ENCODE measurements at regions not wholly inside any gene's neighbourhood (a gene's known extent, or its start where the extent isn't known, plus 50 kb on each side); places are given as distances from the start of the nearest gene placed in this dataset.
A peak's percentile ranks its signal among the peaks of the same experiment; 100 is the strongest.
"Not testable (repeated sequence)": the region's sequence is repeated elsewhere in the genome, so short reads cannot be mapped to it uniquely, and the experiment has no call there.

DNA sequence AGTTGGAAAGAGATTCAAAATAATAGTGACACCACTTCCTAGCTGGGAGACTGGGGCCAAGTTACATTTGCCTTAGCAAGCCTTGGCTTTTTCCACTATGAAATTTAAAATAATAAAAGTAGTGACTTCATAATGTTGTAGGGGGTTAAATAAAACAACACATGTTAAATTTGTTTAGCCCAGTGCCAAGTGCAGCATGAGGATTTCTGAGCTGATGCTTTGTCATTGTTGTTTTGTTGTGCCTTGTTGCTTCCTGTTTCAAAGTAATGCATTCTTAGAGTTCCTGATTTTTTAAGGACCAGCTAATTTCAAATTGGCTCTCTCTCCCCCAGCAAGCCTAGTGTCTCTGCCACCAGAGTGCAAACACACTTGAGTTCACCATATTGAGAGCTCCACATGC lies 270.7 kb upstream of the PAPPA start:
- Histone ChIP-seq H3K4me3 (ENCODE audit: severe bottlenecking) (no peak overlapping the region), H3K27me3 (ENCODE audit: insufficient read depth, poor library complexity, severe bottlenecking) (no peaks in the 10 kb centered on the region), H3K27ac (ENCODE audit: poor library complexity, severe bottlenecking) (no peak overlapping the region), H3K4me1 (ENCODE audit: insufficient read depth, poor library complexity, severe bottlenecking) (no peaks in the 10 kb centered on the region), H3K36me3 (ENCODE audit: low read depth) (no peaks in the 10 kb centered on the region), H3K9me3 (ENCODE audit: severe bottlenecking) (no peaks in the 10 kb centered on the region)
- TF ChIP-seq, protein P1, sequence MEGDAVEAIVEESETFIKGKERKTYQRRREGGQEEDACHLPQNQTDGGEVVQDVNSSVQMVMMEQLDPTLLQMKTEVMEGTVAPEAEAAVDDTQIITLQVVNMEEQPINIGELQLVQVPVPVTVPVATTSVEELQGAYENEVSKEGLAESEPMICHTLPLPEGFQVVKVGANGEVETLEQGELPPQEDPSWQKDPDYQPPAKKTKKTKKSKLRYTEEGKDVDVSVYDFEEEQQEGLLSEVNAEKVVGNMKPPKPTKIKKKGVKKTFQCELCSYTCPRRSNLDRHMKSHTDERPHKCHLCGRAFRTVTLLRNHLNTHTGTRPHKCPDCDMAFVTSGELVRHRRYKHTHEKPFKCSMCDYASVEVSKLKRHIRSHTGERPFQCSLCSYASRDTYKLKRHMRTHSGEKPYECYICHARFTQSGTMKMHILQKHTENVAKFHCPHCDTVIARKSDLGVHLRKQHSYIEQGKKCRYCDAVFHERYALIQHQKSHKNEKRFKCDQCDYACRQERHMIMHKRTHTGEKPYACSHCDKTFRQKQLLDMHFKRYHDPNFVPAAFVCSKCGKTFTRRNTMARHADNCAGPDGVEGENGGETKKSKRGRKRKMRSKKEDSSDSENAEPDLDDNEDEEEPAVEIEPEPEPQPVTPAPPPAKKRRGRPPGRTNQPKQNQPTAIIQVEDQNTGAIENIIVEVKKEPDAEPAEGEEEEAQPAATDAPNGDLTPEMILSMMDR (IDR thresholded peaks at IDR 0.05; ENCODE audit: poor library complexity, severe bottlenecking), result no peak
- no peak for ATAC-seq (ENCODE audit: low read depth)
- no peak for DNase-seq (ENCODE audit: low spot score)

DNA sequence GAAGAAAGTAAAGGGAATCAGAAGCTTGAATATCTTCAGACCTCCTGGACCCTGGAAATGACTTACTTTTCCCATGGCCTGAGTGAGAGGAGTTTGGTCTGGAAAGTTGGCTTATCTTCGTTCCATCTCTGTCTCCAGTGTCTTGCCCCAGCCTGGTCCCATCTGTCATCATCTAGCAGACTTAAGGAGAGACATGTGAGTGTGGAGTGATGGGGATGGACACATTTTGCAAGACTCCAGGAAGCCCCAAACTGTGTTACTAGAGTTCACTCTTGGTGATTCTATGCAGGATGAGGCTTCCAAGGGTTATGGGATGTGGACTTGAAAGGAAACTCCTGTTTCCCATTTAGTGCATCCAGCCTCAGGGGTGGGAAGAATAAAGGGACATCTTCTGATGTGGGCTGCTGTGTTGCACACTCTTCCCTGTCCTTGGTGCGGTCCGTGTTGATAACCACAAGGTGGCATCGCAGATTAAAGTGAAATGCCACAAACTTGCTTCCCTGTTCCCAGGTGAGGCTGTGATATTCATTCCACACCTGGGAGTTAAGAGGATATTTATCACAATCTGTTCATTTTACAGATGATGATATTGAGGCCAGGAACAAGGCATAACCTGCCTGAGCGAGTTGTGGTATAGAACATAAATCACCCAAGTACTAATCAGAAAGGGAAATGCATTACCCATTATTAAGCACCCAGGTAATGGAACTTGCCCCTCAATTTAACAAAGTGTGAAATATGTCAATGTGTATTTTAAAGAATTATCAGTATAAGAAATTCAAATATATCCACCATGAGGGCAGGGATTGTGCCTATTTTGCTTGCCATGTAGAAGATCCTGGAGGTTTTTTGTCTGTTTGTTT lies 269.9 kb upstream of the PAPPA start:
- ATAC-seq (ENCODE audit: low read depth) (peak; percentile 96), DNase-seq (ENCODE audit: low spot score) (no peak)
- TF ChIP-seq, protein P1 (IDR thresholded peaks at IDR 0.05; ENCODE audit: poor library complexity, severe bottlenecking), result peak; percentile 85
- Histone ChIP-seq H3K9me3 (ENCODE audit: severe bottlenecking) (no peaks in the 10 kb centered on the region), H3K27me3 (ENCODE audit: insufficient read depth, poor library complexity, severe bottlenecking) (no peaks in the 10 kb centered on the region), H3K4me3 (ENCODE audit: severe bottlenecking) (no peak overlapping the region), H3K4me1 (ENCODE audit: insufficient read depth, poor library complexity, severe bottlenecking) (no peaks in the 10 kb centered on the region), H3K27ac (ENCODE audit: poor library complexity, severe bottlenecking) (no peak overlapping the region), H3K36me3 (ENCODE audit: low read depth) (no peaks in the 10 kb centered on the region)

DNA sequence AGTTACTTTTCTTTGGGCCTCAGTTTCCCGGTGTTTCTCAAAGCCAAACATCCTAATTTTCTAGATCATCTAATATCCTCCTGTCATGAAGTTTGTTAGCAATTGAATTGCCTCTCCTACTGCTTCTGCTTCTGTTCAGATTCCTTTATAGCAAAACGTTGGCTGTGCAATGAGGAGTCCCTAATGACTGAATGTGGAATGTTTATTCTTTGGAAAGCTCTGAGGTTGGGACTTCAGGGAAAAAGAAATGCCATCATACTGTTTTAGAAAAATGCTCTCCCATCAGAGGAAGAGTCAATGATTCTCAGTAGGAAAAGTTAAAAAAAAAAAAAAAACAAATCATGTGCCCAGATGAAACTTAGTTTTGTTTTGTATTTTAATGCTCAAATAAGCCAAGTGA lies 268.7 kb upstream of the PAPPA start:
- Histone ChIP-seq H3K4me1 (ENCODE audit: insufficient read depth, poor library complexity, severe bottlenecking) (no peaks in the 10 kb centered on the region), H3K27ac (ENCODE audit: poor library complexity, severe bottlenecking) (no peak overlapping the region)

DNA sequence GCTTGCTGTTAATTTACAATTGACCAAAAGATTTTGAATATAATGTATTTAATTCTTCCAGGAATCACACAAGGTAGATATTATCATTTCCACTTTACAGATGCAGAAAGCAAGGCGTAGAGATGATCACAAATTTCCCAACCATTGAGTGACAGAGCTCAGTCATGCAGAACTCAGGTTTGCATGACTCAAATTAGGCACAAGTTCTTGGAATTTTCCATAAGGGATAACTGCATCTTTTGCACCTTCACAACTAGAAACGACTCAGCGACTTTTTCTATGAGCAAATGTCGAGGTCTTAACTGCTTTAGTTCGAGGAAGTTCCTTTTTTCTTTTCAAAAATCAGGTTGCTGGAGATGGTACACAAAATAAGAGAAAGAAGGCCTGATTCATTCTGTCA lies 265.5 kb upstream of the PAPPA start:
- TF ChIP-seq, protein P1 (IDR thresholded peaks at IDR 0.05; ENCODE audit: poor library complexity, severe bottlenecking), result no peak
- DNase-seq (ENCODE audit: low spot score), result no peak
- Histone ChIP-seq H3K27ac (ENCODE audit: poor library complexity, severe bottlenecking) (no peak overlapping the region), H3K9me3 (ENCODE audit: severe bottlenecking) (no peaks in the 10 kb centered on the region), H3K4me3 (ENCODE audit: severe bottlenecking) (no peak overlapping the region), H3K36me3 (ENCODE audit: low read depth) (no peaks in the 10 kb centered on the region), H3K4me1 (ENCODE audit: insufficient read depth, poor library complexity, severe bottlenecking) (no peaks in the 10 kb centered on the region), H3K27me3 (ENCODE audit: insufficient read depth, poor library complexity, severe bottlenecking) (no peaks in the 10 kb centered on the region)
- ATAC-seq (ENCODE audit: low read depth), result no peak

More for the DNA sequence above, 268.7 kb upstream of the PAPPA start:
- no peaks in the 10 kb centered on the region for H3K27me3 ChIP-seq (ENCODE audit: insufficient read depth, poor library complexity, severe bottlenecking)
- no peaks in the 10 kb centered on the region for H3K9me3 ChIP-seq (ENCODE audit: severe bottlenecking)
- TF ChIP-seq, protein P1 (IDR thresholded peaks at IDR 0.05; ENCODE audit: poor library complexity, severe bottlenecking), result no peak
- no peak overlapping the region for H3K4me3 ChIP-seq (ENCODE audit: severe bottlenecking)
- DNase-seq (ENCODE audit: low spot score) (no peak), ATAC-seq (ENCODE audit: low read depth) (no peak)
- H3K36me3 ChIP-seq (ENCODE audit: low read depth), result no peaks in the 10 kb centered on the region

DNA sequence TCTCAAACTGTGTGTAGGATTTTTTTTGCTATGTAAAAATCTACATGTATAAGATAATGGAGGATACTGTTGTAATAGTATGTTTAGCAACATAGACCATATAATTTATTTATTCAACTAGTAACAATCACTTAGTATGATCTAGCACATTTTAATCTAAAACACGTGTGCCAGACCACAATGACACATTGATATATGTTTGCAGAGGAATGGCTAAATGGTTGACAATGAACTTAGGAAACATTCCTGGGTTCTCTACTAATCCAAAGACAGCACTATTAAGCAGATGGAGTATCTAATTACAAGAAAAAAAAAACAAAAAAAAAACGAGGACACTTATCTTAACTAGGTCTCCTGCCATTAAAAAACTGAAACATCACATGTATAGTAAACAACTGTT lies 261.7 kb upstream of the PAPPA start:
- H3K4me1 ChIP-seq (ENCODE audit: insufficient read depth, poor library complexity, severe bottlenecking), result no peaks in the 10 kb centered on the region
- peak; percentile 33; the same call in 1 of the 3 replicates for ATAC-seq (ENCODE audit: low read depth)
- no peak overlapping the region for H3K27ac ChIP-seq (ENCODE audit: poor library complexity, severe bottlenecking)
- no peak overlapping the region for H3K4me3 ChIP-seq (ENCODE audit: severe bottlenecking)
- no peaks in the 10 kb centered on the region for H3K36me3 ChIP-seq (ENCODE audit: low read depth)
- TF ChIP-seq, protein P1 (IDR thresholded peaks at IDR 0.05; ENCODE audit: poor library complexity, severe bottlenecking), result no peak
- no peaks in the 10 kb centered on the region for H3K9me3 ChIP-seq (ENCODE audit: severe bottlenecking)
- DNase-seq (ENCODE audit: low spot score), result no peak
- no peaks in the 10 kb centered on the region for H3K27me3 ChIP-seq (ENCODE audit: insufficient read depth, poor library complexity, severe bottlenecking)

DNA sequence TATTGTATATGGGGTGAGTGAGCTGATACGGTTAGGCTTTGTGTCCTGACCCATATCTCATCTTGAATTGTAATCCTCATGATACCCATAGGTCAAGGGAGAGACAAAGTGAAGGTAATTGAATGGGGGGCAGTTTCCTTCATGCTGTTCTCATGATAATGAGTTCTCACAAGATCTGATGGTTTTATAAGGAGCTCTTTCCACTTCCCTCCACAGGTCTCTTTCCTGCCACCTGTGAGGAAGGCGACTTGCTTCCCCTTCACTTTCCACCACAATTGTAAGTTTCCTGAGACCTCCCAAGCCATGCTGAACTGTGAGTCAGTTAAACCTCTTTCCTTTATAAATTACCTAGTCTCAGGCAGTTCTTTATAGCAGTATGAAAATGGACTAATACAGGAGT lies 255.1 kb upstream of the PAPPA start:
- ATAC-seq (ENCODE audit: low read depth); H3K4me1 ChIP-seq (ENCODE audit: insufficient read depth, poor library complexity, severe bottlenecking); DNase-seq (ENCODE audit: low spot score); H3K27ac ChIP-seq (ENCODE audit: poor library complexity, severe bottlenecking); H3K9me3 ChIP-seq (ENCODE audit: severe bottlenecking); H3K27me3 ChIP-seq (ENCODE audit: insufficient read depth, poor library complexity, severe bottlenecking); H3K4me3 ChIP-seq (ENCODE audit: severe bottlenecking); H3K36me3 ChIP-seq (ENCODE audit: low read depth): not testable (repeated sequence)
